Thyroid gland (tissue), 4 donors: ENCODE measurements at regions not wholly inside any gene's neighbourhood (a gene's known extent, or its start where the extent isn't known, plus 50 kb on each side); places are given as distances from the start of the nearest gene placed in this dataset.

Experiments
- CTCF ChIP-seq, 6 experiments: fragments of 200-600 bp in 3 of 6; fragments of 450-650 bp in 3 of 6; sonication (generic) in 3 of 6; IDR thresholded peaks; one replicate each; pipeline ENCODE4 v1.5.1; 2016 to 2019; ENCODE audit warnings: antibody characterized with exemption in 6 of 6, mild to moderate bottlenecking in 2 of 6, inconsistent platforms in 1 of 6, moderate library complexity in 1 of 6
- POLR2A ChIP-seq, 2 donors: fragments of 450-650 bp; IDR thresholded peaks; one replicate each; pipeline ENCODE4 v1.6.1; 2017; ENCODE audit warnings: antibody characterized with exemption in 2 of 2, mild to moderate bottlenecking in 2 of 2, moderate library complexity in 1 of 2

DNA sequence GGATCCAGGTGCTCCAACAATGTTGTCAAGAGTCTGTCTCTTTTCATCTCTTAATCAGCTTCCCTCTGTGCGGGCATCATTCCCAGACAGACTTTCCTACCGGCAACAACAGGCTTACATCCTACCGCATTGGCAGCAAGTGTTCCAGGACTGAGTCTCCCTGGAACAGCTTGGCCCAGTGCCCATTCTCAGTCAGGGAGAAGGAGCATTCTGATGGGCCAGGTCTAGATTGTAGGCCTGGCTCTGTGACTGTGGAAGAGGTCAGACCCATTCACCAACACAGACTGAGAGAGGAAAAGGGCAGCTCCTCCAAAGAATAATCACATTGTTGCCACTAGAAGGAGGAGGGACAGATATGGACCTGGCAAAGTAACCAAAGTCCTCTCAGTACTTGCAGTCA is 68.1 kb upstream of the TMEM132E start:
- TF ChIP-seq CTCF (IDR thresholded peaks at IDR 0.05) (no peak), POLR2A (IDR thresholded peaks at IDR 0.05) (no peak)
